ENCODE measurements at regions not wholly inside any gene's neighbourhood (a gene's known extent, or its start where the extent isn't known, plus 50 kb on each side); places are given as distances from the start of the nearest gene placed in this dataset.

GRCh38 chr6:145137425-145137824 is 597.9 kb downstream of the EPM2A start:
- no peak overlapping the region for H3K27ac ChIP-seq
- no peak for TF ChIP-seq CTCF (IDR thresholded peaks at IDR 0.05)
- peaks cover 0 to 3% of the 10 kb centered on the region in 2 donors for H3K4me1 ChIP-seq
- no peaks in the 10 kb centered on the region for H3K9me3 ChIP-seq
- no peaks in the 10 kb centered on the region for H3K27me3 ChIP-seq
- DNase-seq (ENCODE audit: low spot score), result no peak
- H3K36me3 ChIP-seq, result no peaks in the 10 kb centered on the region
- no peak overlapping the region for H3K4me3 ChIP-seq

GRCh38 chr6:145138469-145139139 is 596.7 kb downstream of the EPM2A start:
- Histone ChIP-seq H3K27ac (no peak overlapping the region), H3K4me3 (no peak overlapping the region), H3K27me3 (no peaks in the 10 kb centered on the region), H3K9me3 (no peaks in the 10 kb centered on the region), H3K4me1 (peaks cover 0 to 3% of the 10 kb centered on the region in 2 donors), H3K36me3 (no peaks in the 10 kb centered on the region)
- TF ChIP-seq CTCF (IDR thresholded peaks at IDR 0.05), result no peak
- DNase-seq (ENCODE audit: low spot score), result no peak

GRCh38 chr6:145139140-145139850 is 596.0 kb downstream of the EPM2A start:
- Histone ChIP-seq H3K9me3 (no peaks in the 10 kb centered on the region), H3K27ac (no peak overlapping the region), H3K36me3 (no peaks in the 10 kb centered on the region), H3K4me3 (no peak overlapping the region), H3K4me1 (peaks cover 0 to 3% of the 10 kb centered on the region in 2 donors), H3K27me3 (no peaks in the 10 kb centered on the region)
- no peak for DNase-seq (ENCODE audit: low spot score)
- no peak for TF ChIP-seq CTCF (IDR thresholded peaks at IDR 0.05)

GRCh38 chr6:145139895-145140294 is 595.4 kb downstream of the EPM2A start:
- no peaks in the 10 kb centered on the region for H3K27me3 ChIP-seq
- no peak for TF ChIP-seq CTCF (IDR thresholded peaks at IDR 0.05)

GRCh38 chr6:145141572-145141971 is 593.7 kb downstream of the EPM2A start:
- no peak for TF ChIP-seq CTCF (IDR thresholded peaks at IDR 0.05)
- Histone ChIP-seq H3K36me3 (no peaks in the 10 kb centered on the region), H3K27me3 (no peaks in the 10 kb centered on the region), H3K4me1 (peaks cover 0 to 3% of the 10 kb centered on the region in 2 donors), H3K9me3 (no peaks in the 10 kb centered on the region), H3K4me3 (no peak overlapping the region), H3K27ac (no peak overlapping the region)
- DNase-seq (ENCODE audit: low spot score), result no peak

More at GRCh38 chr6:145139895-145140294, 595.4 kb downstream of the EPM2A start:
- Histone ChIP-seq H3K36me3 (no peaks in the 10 kb centered on the region), H3K27ac (no peak overlapping the region), H3K9me3 (no peaks in the 10 kb centered on the region), H3K4me1 (peaks cover 0 to 3% of the 10 kb centered on the region in 2 donors), H3K4me3 (no peak overlapping the region)
- no peak for DNase-seq (ENCODE audit: low spot score)
